HCT116 (cell line): ENCODE measurements at regions not wholly inside any gene's neighbourhood (a gene's known extent, or its start where the extent isn't known, plus 50 kb on each side); places are given as distances from the start of the nearest gene placed in this dataset.

Experiments used
- ATAC-seq: fragments of 200-7000 bp; cut with Tn5 transposase; 2 replicates; pipeline ENCODE4 v1.9.1; 2020; ENCODE audit warnings: mild to moderate bottlenecking, moderate library complexity
- BruUV-seq: library from RNA; stranded (reverse); fragments of 400-500 nt; replicated peaks from 2 replicates; lab custom pipeline; 2021; lab: Mats Ljungman, UMichigan
- CTCF ChIA-PET: fragments of 300-600 bp; sonication (Branson Sonifier 250); formaldehyde crosslinking; loops from one replicate; lab custom pipeline; 2021; ENCODE audit warnings: antibody characterized with exemption; lab: Charles Lee
- POLR2A ChIA-PET: fragments of 300-600, 350-600 bp; sonication (Branson Sonifier 250); formaldehyde crosslinking; loops from one replicate; lab custom pipeline; 2021; ENCODE audit warnings: antibody characterized with exemption; lab: Charles Lee
- RAD21 ChIA-PET, 2 experiments: fragments of 300-600 bp; sonication (Branson Sonifier 250); formaldehyde crosslinking; loops; one replicate each; lab custom pipeline; 2023; ENCODE audit warnings: low total read pairs in 2 of 2; ENCODE audit not compliant: uncharacterized antibody in 2 of 2, unreplicated experiment in 2 of 2, low non-redundant PET in 1 of 2; lab: Charles Lee
- DNase-seq: peaks from one replicate; pipeline ENCODE4 v3.0.0-alpha.2; 2010; ENCODE audit warnings: low read depth, low spot score
- H2AFZ ChIP-seq: fragments of 200-600 bp; shearing (Covaris generic), sonication (generic); 2 replicates; pipeline ENCODE4 v1.6.1; 2017; ENCODE audit warnings: low read depth, mixed run types, mixed read lengths, antibody characterized with exemption, low read length; ENCODE audit not compliant: poor library complexity, severe bottlenecking
- H3K27ac ChIP-seq: 2 replicates; pipeline ENCODE4 v1.5.1; 2012; ENCODE audit warnings: low read depth, low read length
- H3K27me3 ChIP-seq: fragments of 200-600 bp; sonication (generic); 2 replicates; pipeline ENCODE4 v1.6.1; 2016; ENCODE audit warnings: mixed run types, low read length, mixed read lengths; ENCODE audit not compliant: insufficient read depth
- H3K36me3 ChIP-seq, 2 experiments: fragments of 200-500 bp in 1 of 2; fragments of 200-600 bp in 1 of 2; sonication (Bioruptor generic) in 1 of 2; sonication (generic) in 1 of 2; 2 replicates each; pipeline versions ENCODE4 v1.5.1 to v1.6.1; 2014 to 2016; ENCODE audit warnings: low read length in 2 of 2, inconsistent platforms in 1 of 2, mixed read lengths in 1 of 2, mixed run types in 1 of 2; ENCODE audit not compliant: insufficient read depth in 2 of 2, control insufficient read depth in 1 of 2
- H3K4me1 ChIP-seq, 2 experiments: fragments of 200-600 bp in 1 of 2; sonication (generic) in 1 of 2; 2 replicates each; pipeline versions ENCODE4 v1.5.1 to v1.6.1; 2012 to 2017; ENCODE audit warnings: low read length in 2 of 2, inconsistent platforms in 1 of 2, mild to moderate bottlenecking in 1 of 2, mixed read lengths in 1 of 2, mixed run types in 1 of 2, moderate library complexity in 1 of 2; ENCODE audit not compliant: insufficient read depth in 2 of 2, control insufficient read depth in 1 of 2
- H3K4me2 ChIP-seq: fragments of 200-600 bp; sonication (generic); 2 replicates; pipeline ENCODE4 v1.6.1; 2017; ENCODE audit warnings: mixed run types, low read length, mixed read lengths
- H3K4me3 ChIP-seq, 2 experiments: fragments of 200-600 bp in 1 of 2; sonication (generic) in 1 of 2; replicated peaks in 1 of 2; 2 replicates each; pipeline ENCODE4 v1.5.1; 2011 to 2016; ENCODE audit warnings: low read length in 2 of 2, control low read depth in 1 of 2, low read depth in 1 of 2, mild to moderate bottlenecking in 1 of 2, mixed read lengths in 1 of 2, mixed run types in 1 of 2
- H3K79me2 ChIP-seq: fragments of 200-600 bp; sonication (generic); 2 replicates; pipeline ENCODE4 v1.6.1; 2017; ENCODE audit warnings: mild to moderate bottlenecking, mixed run types, low read length, moderate library complexity, mixed read lengths; ENCODE audit not compliant: insufficient read depth
- H3K9ac ChIP-seq: fragments of 200-600 bp; sonication (generic); 2 replicates; pipeline ENCODE4 v1.6.1; 2016; ENCODE audit warnings: low read length, mixed read lengths
- H3K9me2 ChIP-seq: fragments of 200-600 bp; sonication (generic), shearing (Covaris generic); 2 replicates; pipeline ENCODE4 v1.6.1; 2017; ENCODE audit warnings: mixed run types, mild to moderate bottlenecking, moderate library complexity; ENCODE audit not compliant: insufficient read depth
- H3K9me3 ChIP-seq, 2 experiments: fragments of 200-500 bp in 1 of 2; fragments of 200-600 bp in 1 of 2; sonication (Bioruptor generic) in 1 of 2; sonication (generic) in 1 of 2; 2 replicates each; pipeline ENCODE4 v1.6.1; 2014 to 2017; ENCODE audit warnings: low read length in 2 of 2, mixed read lengths in 2 of 2, inconsistent platforms in 1 of 2, low read depth in 1 of 2, mild to moderate bottlenecking in 1 of 2, mixed run types in 1 of 2, moderate library complexity in 1 of 2; ENCODE audit not compliant: control insufficient read depth in 1 of 2, insufficient read depth in 1 of 2
- H4K20me1 ChIP-seq: fragments of 200-600 bp; sonication (generic), shearing (Covaris generic); 2 replicates; pipeline ENCODE4 v1.6.1; 2017; ENCODE audit warnings: mixed run types, mild to moderate bottlenecking, moderate library complexity; ENCODE audit not compliant: insufficient read depth
- ATF3 ChIP-seq: IDR thresholded peaks from 2 replicates; pipeline ENCODE4 v1.6.1; 2012
- CBX3 ChIP-seq: IDR thresholded peaks from 2 replicates; pipeline ENCODE4 v1.6.1; 2012; ENCODE audit warnings: low read depth
- EZH2phosphoT487 ChIP-seq: fragments of 200-600 bp; IDR thresholded peaks from 2 replicates; pipeline ENCODE4 v1.6.1; 2018; ENCODE audit warnings: antibody characterized with exemption, borderline replicate concordance
- FOSL1 ChIP-seq: IDR thresholded peaks from 2 replicates; pipeline ENCODE4 v1.6.1; 2012; ENCODE audit warnings: low read depth
- JUND ChIP-seq: IDR thresholded peaks from 2 replicates; pipeline ENCODE4 v1.6.1; 2012
- REST ChIP-seq: IDR thresholded peaks from 2 replicates; pipeline ENCODE4 v1.6.1; 2012; ENCODE audit warnings: low read depth
- SIN3A ChIP-seq: IDR thresholded peaks from 2 replicates; pipeline ENCODE4 v1.6.1; 2012; ENCODE audit warnings: low read depth
- YY1 ChIP-seq: IDR thresholded peaks from 2 replicates; pipeline ENCODE4 v1.6.1; 2011; ENCODE audit warnings: low read length, low read depth, moderate library complexity, mild to moderate bottlenecking; ENCODE audit not compliant: insufficient replicate concordance; ENCODE audit errors: extremely low read depth
- ZFX ChIP-seq: fragments of 450-650 bp; IDR thresholded peaks from 2 replicates; pipeline ENCODE4 v1.6.1; 2017
- ZNF274 ChIP-seq: fragments of 200-500 bp; sonication (Bioruptor generic); IDR thresholded peaks from 2 replicates; pipeline ENCODE4 v1.6.1; 2014; ENCODE audit warnings: mild to moderate bottlenecking, low read depth, low read length, inconsistent platforms
- intact Hi-C: fragments of 100-400 bp; cut with micrococcal nuclease; formaldehyde crosslinking; loops from 2 replicates; pipeline ENCODE4 v1.10.0; 2022
- TF ChIP-seq, protein P1 (sequence below): IDR thresholded peaks from 2 replicates; pipeline ENCODE4 v1.6.1; 2011; ENCODE audit warnings: mild to moderate bottlenecking, low read length, moderate library complexity; ENCODE audit not compliant: insufficient replicate concordance; ENCODE audit errors: extremely low read depth

DNA sequence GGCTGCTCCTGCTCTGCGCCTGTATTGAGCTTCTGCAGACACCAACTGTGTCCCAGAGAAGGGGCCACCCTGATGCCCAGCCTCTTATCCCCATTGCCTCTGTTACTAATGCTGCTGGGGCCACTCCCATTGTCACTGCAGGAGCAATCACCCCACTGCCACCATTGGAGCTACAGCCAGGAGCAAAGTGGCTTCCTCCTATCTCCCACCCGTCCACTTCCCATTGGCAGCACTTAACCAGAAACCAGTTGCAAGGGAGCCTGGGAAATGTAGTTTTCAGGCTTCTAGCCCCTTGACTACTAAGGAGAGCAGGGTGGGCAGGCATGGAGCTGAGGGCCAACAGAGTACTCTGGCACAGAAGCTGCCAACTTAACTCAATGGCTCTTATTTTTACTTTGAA is 55.9 kb upstream of the KLF13 start (continued):
- TF ChIP-seq REST = no peak
- TF ChIP-seq CBX3 = no peak
- no peak for TF ChIP-seq ZNF274
- no peak for TF ChIP-seq SIN3A
- TF ChIP-seq, all 23 proteins: peak for 0

- Histone ChIP-seq H3K4me3 (no peak overlapping the region), H4K20me1 (no peaks in the 10 kb centered on the region), H3K9me3 (no peaks in the 10 kb centered on the region), H3K27ac (no peak overlapping the region), H3K9me2 (no peaks in the 10 kb centered on the region), H3K36me3 (no peaks in the 10 kb centered on the region), H2AFZ (no peak overlapping the region), H3K27me3 (no peaks in the 10 kb centered on the region), H3K4me1 (no peaks in the 10 kb centered on the region), H3K79me2 (no peaks in the 10 kb centered on the region), H3K9ac (no peak overlapping the region), H3K4me2 (no peak overlapping the region)
- ATAC-seq (no peak), DNase-seq (no peak)
- BruUV-seq = no TSS peak
- TF ChIP-seq FOSL1 = no peak
- no peak for TF ChIP-seq EZH2phosphoT487
- no peak for TF ChIP-seq JUND
- no peak for TF ChIP-seq YY1
- no peak for TF ChIP-seq ATF3
- TF ChIP-seq, protein P1, sequence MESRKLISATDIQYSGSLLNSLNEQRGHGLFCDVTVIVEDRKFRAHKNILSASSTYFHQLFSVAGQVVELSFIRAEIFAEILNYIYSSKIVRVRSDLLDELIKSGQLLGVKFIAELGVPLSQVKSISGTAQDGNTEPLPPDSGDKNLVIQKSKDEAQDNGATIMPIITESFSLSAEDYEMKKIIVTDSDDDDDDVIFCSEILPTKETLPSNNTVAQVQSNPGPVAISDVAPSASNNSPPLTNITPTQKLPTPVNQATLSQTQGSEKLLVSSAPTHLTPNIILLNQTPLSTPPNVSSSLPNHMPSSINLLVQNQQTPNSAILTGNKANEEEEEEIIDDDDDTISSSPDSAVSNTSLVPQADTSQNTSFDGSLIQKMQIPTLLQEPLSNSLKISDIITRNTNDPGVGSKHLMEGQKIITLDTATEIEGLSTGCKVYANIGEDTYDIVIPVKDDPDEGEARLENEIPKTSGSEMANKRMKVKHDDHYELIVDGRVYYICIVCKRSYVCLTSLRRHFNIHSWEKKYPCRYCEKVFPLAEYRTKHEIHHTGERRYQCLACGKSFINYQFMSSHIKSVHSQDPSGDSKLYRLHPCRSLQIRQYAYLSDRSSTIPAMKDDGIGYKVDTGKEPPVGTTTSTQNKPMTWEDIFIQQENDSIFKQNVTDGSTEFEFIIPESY = no peak
- TF ChIP-seq ZFX = no peak
- ChIA-PET CTCF (no interaction called here), RAD21 (no interaction called here), POLR2A (no interaction called here)
- intact Hi-C loops = no loop called here
Observed at GRCh38 chr15:31271224-31271635, 55.4 kb upstream of the KLF13 start.
